ENCODE measurements at regions not wholly inside any gene's neighbourhood (a gene's known extent, or its start where the extent isn't known, plus 50 kb on each side); places are given as distances from the start of the nearest gene placed in this dataset.

- TF ChIP-seq CTCF (conservative IDR thresholded peaks at IDR 0.05): no peak
- TF ChIP-seq ZFX (IDR thresholded peaks at IDR 0.05): no peak
Measured at GRCh38 chr6:16832043-16832567, 70.8 kb upstream of the ATXN1 start.
